K562 (cell line): ENCODE measurements at regions not wholly inside any gene's neighbourhood (a gene's known extent, or its start where the extent isn't known, plus 50 kb on each side); places are given as distances from the start of the nearest gene placed in this dataset.

Source experiments
- ATAC-seq: fragments of 200-7000 bp; cut with Tn5 transposase; 3 replicates; pipeline ENCODE4 v1.9.1; 2020; ENCODE audit warnings: moderate library complexity
- BruUV-seq: library from RNA; stranded (reverse); fragments of 400-500 nt; replicated peaks from 2 replicates; lab custom pipeline; 2021; lab: Mats Ljungman, UMichigan
- CTCF ChIA-PET: fragments of 300-600 bp; formaldehyde crosslinking; extraction: SDS; loops from one replicate; lab custom pipeline; 2021; ENCODE audit warnings: low intra/inter-chr PET ratio; lab: Yijun Ruan, JAX
- POLR2A ChIA-PET: fragments of 300-600, 350-650 bp; sonication (Branson Sonifier 250); formaldehyde crosslinking; extraction: SDS; loops from one replicate; lab custom pipeline; 2021; ENCODE audit warnings: antibody characterized with exemption, inconsistent platforms; lab: Yijun Ruan, JAX
- DNase-seq, 4 experiments: peaks; one replicate each; pipeline versions ENCODE4 v3.0.0 to v3.0.0-alpha.2; 2011 to 2018; ENCODE audit warnings: low spot score in 3 of 4, mixed read lengths in 3 of 4; ENCODE audit errors: extremely low read depth in 1 of 4
- FAIRE-seq: peaks from 2 replicates; lab custom pipeline; 2011; peaks lifted over from hg19 to GRCh38; lab: Jason Lieb, UNC
- H2AFZ ChIP-seq: 2 replicates; pipeline ENCODE4 v1.6.0; 2011; ENCODE audit warnings: low read depth, low read length, control low read depth, inconsistent platforms
- H3K27ac ChIP-seq: fragments of 200-600 bp; 3 replicates; pipeline ENCODE4 v1.8.0; 2011; ENCODE audit warnings: low read depth, mild to moderate bottlenecking, control low read depth, inconsistent platforms, low read length, moderate library complexity, mixed read lengths; ENCODE audit errors: extremely low read depth
- H3K27me3 ChIP-seq, 2 experiments: fragments of 300-600 bp in 1 of 2; 2 replicates in 1 of 2; 3 replicates in 1 of 2; pipeline versions ENCODE4 v1.6.0 to v1.8.0; 2011; ENCODE audit warnings: inconsistent platforms in 2 of 2, low read length in 2 of 2, mild to moderate bottlenecking in 1 of 2, mixed read lengths in 1 of 2, moderate library complexity in 1 of 2; ENCODE audit not compliant: control insufficient read depth in 2 of 2, insufficient read depth in 2 of 2
- H3K36me3 ChIP-seq: fragments of 300-600 bp; 3 replicates; pipeline ENCODE4 v1.8.0; 2011; ENCODE audit warnings: mild to moderate bottlenecking, low read length, inconsistent platforms; ENCODE audit not compliant: control insufficient read depth, insufficient read depth
- H3K4me1 ChIP-seq, 2 experiments: fragments of 200-600 bp in 1 of 2; replicated peaks in 1 of 2; 2 replicates in 1 of 2; 3 replicates in 1 of 2; pipeline versions ENCODE4 v1.5.1 to v1.8.0; 2011; ENCODE audit warnings: inconsistent platforms in 2 of 2, low read length in 2 of 2, mild to moderate bottlenecking in 1 of 2, mixed read lengths in 1 of 2, moderate library complexity in 1 of 2; ENCODE audit not compliant: control insufficient read depth in 2 of 2, insufficient read depth in 2 of 2
- H3K4me2 ChIP-seq: 2 replicates; pipeline ENCODE4 v1.6.1; 2011; ENCODE audit warnings: low read length, control low read depth, inconsistent platforms, mixed read lengths; ENCODE audit not compliant: insufficient read depth
- H3K4me3 ChIP-seq: fragments of 200-600 bp; sonication (generic), shearing (Covaris generic); 2 replicates; pipeline ENCODE4 v1.5.1; 2016; ENCODE audit warnings: control low read depth, inconsistent platforms
- H3K79me2 ChIP-seq: fragments of 200-600 bp; 3 replicates; pipeline ENCODE4 v1.8.0; 2011; ENCODE audit warnings: low read length, inconsistent platforms; ENCODE audit not compliant: control insufficient read depth, insufficient read depth
- H3K9ac ChIP-seq, 2 experiments: 2 replicates each; pipeline versions ENCODE4 v1.6.0 to v1.6.1; 2011; ENCODE audit warnings: low read depth in 2 of 2, low read length in 2 of 2, control low read depth in 1 of 2, inconsistent platforms in 1 of 2, mild to moderate bottlenecking in 1 of 2, mixed read lengths in 1 of 2; ENCODE audit not compliant: insufficient read depth in 1 of 2
- H3K9me1 ChIP-seq: one replicate; pipeline ENCODE4 v1.6.0; 2011; ENCODE audit warnings: inconsistent platforms, mild to moderate bottlenecking, low read length, moderate library complexity; ENCODE audit not compliant: control insufficient read depth, insufficient read depth
- H3K9me3 ChIP-seq: replicated peaks from 2 replicates; pipeline ENCODE4 v1.5.1; 2011; ENCODE audit warnings: low read depth, low read length, inconsistent platforms; ENCODE audit not compliant: control insufficient read depth, insufficient read depth
- H4K20me1 ChIP-seq: replicated peaks from 2 replicates; pipeline ENCODE4 v1.6.1; 2011; ENCODE audit warnings: low read length, inconsistent platforms, mixed read lengths; ENCODE audit not compliant: control insufficient read depth, insufficient read depth
- CEBPB ChIP-seq: fragments of 450-650 bp; IDR thresholded peaks from 2 replicates; pipeline ENCODE4 v1.6.1; 2016; ENCODE audit warnings: missing genetic modification characterization, missing compliant biosample characterization
- EGR1 ChIP-seq: fragments of 450-650 bp; conservative IDR thresholded peaks from 2 replicates; pipeline ENCODE4 v1.6.1; 2017; ENCODE audit warnings: mild to moderate bottlenecking
- HLTF ChIP-seq: fragments of 450-650 bp; IDR thresholded peaks from 2 replicates; pipeline ENCODE4 v1.6.1; 2016
- NFE2L1 ChIP-seq: fragments of 450-650 bp; IDR thresholded peaks from 2 replicates; pipeline ENCODE4 v1.6.1; 2016; ENCODE audit warnings: missing genetic modification characterization, low read depth, mild to moderate bottlenecking, missing compliant biosample characterization, moderate library complexity, borderline replicate concordance
- ZBTB40 ChIP-seq, 2 experiments: fragments of 450-650 bp in 1 of 2; sonication (generic) in 1 of 2; formaldehyde crosslinking in 1 of 2; IDR thresholded peaks; 2 replicates each; pipeline versions ENCODE4 v1.7.1 to v1.9.0; 2016 to 2022; ENCODE audit warnings: inconsistent platforms in 1 of 2, mild to moderate bottlenecking in 1 of 2, missing genetic modification reagents in 1 of 2
- WGBS: fragments of 100-300 bp; shearing (Covaris generic); methylation state at CpG from one replicate; pipeline ENCODE4 v1.1.6; 2016; ENCODE audit warnings: low coverage, mixed read lengths; ENCODE audit not compliant: insufficient coverage; ENCODE audit errors: missing lambda C conversion rate; 5-methylcytosine and 5-hydroxymethylcytosine counted together
- in situ Hi-C: fragments of 300-500 bp; cut with MboI; formaldehyde crosslinking; loops from 4 replicates; pipeline ENCODE4 v1.15.0; 2018; ENCODE audit warnings: inconsistent platforms, mixed read lengths
- intact Hi-C: fragments of 100-400 bp; cut with micrococcal nuclease; formaldehyde crosslinking; loops from 2 replicates; pipeline ENCODE4 v1.14.2; 2022
- TF ChIP-seq, protein P1 (sequence below): IDR thresholded peaks from 2 replicates; pipeline ENCODE4 v1.6.1; 2011; ENCODE audit warnings: borderline replicate concordance, low read depth, mild to moderate bottlenecking, moderate library complexity, low read length; ENCODE audit not compliant: insufficient read depth, poor library complexity, severe bottlenecking

DNA sequence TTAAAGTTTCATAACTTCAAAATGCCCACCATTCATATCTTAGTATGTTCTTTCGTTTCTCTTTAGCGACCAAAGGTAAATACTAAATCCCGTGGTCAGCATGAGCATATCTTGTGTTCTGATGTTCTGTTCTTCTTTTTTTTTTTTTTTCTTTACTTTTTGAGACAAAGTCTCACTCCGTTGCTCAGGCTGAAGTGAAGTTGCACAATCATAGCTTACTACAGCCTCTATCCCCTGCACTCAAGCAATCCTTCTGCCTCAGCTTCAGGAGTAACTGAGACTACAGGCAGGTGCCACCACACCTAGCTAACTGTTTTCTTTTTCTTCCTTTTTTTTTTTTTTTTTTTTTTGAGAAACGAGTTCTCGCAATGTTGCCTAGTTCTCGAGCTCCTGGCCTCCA lies 60.9 kb upstream of the ATP12A start:
- Histone ChIP-seq H2AFZ (no peak overlapping the region), H3K9me1 (no peaks in the 10 kb centered on the region), H3K36me3 (no peaks in the 10 kb centered on the region), H3K9ac (no peak overlapping the region), H3K9me3 (no peaks in the 10 kb centered on the region), H3K79me2 (no peaks in the 10 kb centered on the region), H3K27ac (no peak overlapping the region), H4K20me1 (no peaks in the 10 kb centered on the region), H3K4me2 (no peak overlapping the region), H3K4me3 (no peak overlapping the region), H3K4me1 (no peaks in the 10 kb centered on the region; a peak in 1 of 5 replicates), H3K27me3 (no peaks in the 10 kb centered on the region; a peak in 1 of 5 replicates)
- BruUV-seq = no TSS peak
- ATAC-seq (no peak), DNase-seq (no peak), FAIRE-seq (no peak)
- 40% methylated on average over 4 of the region's 7 CpGs for whole genome bisulfite sequencing
- TF ChIP-seq EGR1 (no peak), HLTF (no peak), ZBTB40 (IDR thresholded peaks at IDR 0.05) (peak; percentile 31; the same call in 1 of the 2 replicates), ZBTB40 (CRISPR knock-in tag; IDR thresholded peaks at IDR 0.05) (no peak), CEBPB (tag) (peak; percentile 41; the same call in 1 of the 2 replicates), NFE2L1 (tag) (no peak)
- TF ChIP-seq, protein P1, sequence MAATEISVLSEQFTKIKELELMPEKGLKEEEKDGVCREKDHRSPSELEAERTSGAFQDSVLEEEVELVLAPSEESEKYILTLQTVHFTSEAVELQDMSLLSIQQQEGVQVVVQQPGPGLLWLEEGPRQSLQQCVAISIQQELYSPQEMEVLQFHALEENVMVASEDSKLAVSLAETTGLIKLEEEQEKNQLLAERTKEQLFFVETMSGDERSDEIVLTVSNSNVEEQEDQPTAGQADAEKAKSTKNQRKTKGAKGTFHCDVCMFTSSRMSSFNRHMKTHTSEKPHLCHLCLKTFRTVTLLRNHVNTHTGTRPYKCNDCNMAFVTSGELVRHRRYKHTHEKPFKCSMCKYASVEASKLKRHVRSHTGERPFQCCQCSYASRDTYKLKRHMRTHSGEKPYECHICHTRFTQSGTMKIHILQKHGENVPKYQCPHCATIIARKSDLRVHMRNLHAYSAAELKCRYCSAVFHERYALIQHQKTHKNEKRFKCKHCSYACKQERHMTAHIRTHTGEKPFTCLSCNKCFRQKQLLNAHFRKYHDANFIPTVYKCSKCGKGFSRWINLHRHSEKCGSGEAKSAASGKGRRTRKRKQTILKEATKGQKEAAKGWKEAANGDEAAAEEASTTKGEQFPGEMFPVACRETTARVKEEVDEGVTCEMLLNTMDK = no peak
- intact Hi-C loops = no loop called here
- POLR2A ChIA-PET = interaction anchor here (1.2 kb wide), 1 partner anchor 9 kb away, joined by 5 read pairs; no protein-coding TSS in a partner anchor
- in situ Hi-C loops = no loop called here
- CTCF ChIA-PET = no interaction called here
